AG10803 (cell line): ENCODE measurements at regions not wholly inside any gene's neighbourhood (a gene's known extent, or its start where the extent isn't known, plus 50 kb on each side); places are given as distances from the start of the nearest gene placed in this dataset.

Experiments
- DNase-seq: peaks from one replicate; pipeline ENCODE4 v3.0.0; 2010; ENCODE audit warnings: low read depth
- H3K4me3 ChIP-seq: 2 replicates; pipeline ENCODE4 v1.5.1; 2011; ENCODE audit warnings: mild to moderate bottlenecking, low read length, control low read depth
- CTCF ChIP-seq: conservative IDR thresholded peaks from 2 replicates; pipeline ENCODE4 v1.5.1; 2011; ENCODE audit warnings: mild to moderate bottlenecking, low read length, control low read depth, inconsistent platforms

DNA sequence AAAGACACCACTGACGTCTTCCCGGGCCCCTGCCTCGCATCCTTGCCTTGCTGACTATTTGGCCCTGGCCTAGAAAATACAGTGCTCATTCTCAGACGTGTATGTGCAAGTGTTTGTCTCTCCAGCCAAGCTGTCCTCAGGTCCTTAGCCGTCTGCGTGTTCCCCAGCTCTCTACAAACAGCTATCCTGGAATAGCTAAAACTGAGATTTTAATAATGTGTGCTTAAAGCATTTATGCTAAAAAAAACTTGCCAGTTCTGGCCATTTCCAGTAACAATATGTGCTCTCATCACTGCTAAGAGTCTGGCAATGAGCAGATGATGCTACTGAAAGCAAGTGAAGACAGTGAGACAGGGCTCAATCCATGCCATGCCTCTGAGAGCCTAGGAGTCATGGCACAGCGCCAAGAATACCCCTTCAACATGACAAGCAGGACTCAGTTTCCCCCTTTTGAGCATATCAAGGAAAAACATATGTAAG lies 55.7 kb downstream of the IRF2BP2 start:
- DNase-seq: no peak
- no peak overlapping the region for H3K4me3 ChIP-seq
- TF ChIP-seq CTCF: no peak

GRCh38 chr1:234553240-234554188 lies 56.5 kb downstream of the IRF2BP2 start:
- no peak for TF ChIP-seq CTCF
- no peak overlapping the region for H3K4me3 ChIP-seq
- DNase-seq: peak; percentile 95

- DNase-seq: no peak
- no peak overlapping the region for H3K4me3 ChIP-seq
- TF ChIP-seq CTCF: no peak
These were observed 59.0 kb downstream of the IRF2BP2 start for GRCh38 chr1:234551032-234551378.

DNA sequence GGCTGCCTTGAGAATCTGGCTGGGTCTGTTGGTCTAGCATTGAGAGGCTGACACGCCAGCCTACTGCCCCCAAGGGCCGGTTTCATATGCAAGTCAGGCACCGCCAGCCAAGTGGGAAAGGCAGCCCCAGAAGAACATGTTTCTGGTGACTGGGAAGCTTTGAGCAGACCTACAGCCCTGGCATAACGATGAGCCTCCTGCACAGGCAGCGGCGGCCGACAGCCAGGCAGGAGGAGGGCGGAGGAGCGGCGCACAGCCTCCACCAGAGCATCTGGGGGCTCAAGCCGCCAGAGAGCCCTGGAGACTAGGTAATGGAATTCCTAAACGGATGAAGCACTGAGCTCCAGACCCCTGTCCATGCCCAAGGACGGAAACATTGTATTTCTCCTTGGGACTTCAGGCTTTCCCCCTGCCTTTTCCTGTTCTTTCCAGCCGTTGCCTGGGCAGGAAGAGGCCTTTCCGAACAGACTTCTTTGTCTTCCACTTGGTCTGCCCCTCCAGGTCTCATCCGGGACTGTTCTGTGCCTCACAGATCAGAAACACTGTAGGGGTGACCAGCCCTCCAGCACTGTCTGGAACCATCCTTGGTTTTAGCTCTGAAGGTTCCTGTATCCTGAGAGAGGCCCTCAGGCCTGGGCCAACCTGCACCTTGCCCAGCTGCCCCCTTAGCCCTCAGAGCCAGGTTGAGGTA lies 59.5 kb downstream of the IRF2BP2 start:
- H3K4me3 ChIP-seq: no peak overlapping the region

GRCh38 chr1:234549447-234550021 lies 60.4 kb downstream of the IRF2BP2 start:
- no peak overlapping the region for H3K4me3 ChIP-seq
- no peak for TF ChIP-seq CTCF
- DNase-seq: no peak

More for the DNA sequence above, 59.5 kb downstream of the IRF2BP2 start:
- no peak for TF ChIP-seq CTCF
- no peak for DNase-seq

- TF ChIP-seq CTCF: no peak
- no peak for DNase-seq
- H3K4me3 ChIP-seq: no peak overlapping the region
These were observed 62.8 kb downstream of the IRF2BP2 start for GRCh38 chr1:234546890-234547788.
